Heart left ventricle (tissue), 13 donors: ENCODE measurements at regions not wholly inside any gene's neighbourhood (a gene's known extent, or its start where the extent isn't known, plus 50 kb on each side); places are given as distances from the start of the nearest gene placed in this dataset.

Experiments
- CTCF ChIP-seq, 12 donors: fragments of 200-600 bp; sonication (generic) in 4 of 12; IDR thresholded peaks; one replicate each; pipeline versions ENCODE4 v1.5.0 to v1.8.0; 2018 to 2022; ENCODE audit warnings: antibody characterized with exemption in 12 of 12, mild to moderate bottlenecking in 5 of 12
- POLR2A ChIP-seq, 2 donors: fragments of 450-650 bp; IDR thresholded peaks; one replicate each; pipeline ENCODE4 v1.6.1; 2017; ENCODE audit warnings: antibody characterized with exemption in 2 of 2, mild to moderate bottlenecking in 2 of 2, moderate library complexity in 2 of 2
- donor health status: ischemic (EF 13 %, LVEDD 7.1; RV severe dilation, severe dysfunction).
- donor health status: DM: no; HTN: yes; CAD: no.
- donor health status: DM: no; HTN: no; CAD: no.
- donor health status: ischemic (EF 25% LVEDD 6.9; RV normal size, moderate dysfunction).
- donor health status: ischemic (EF 25% LVEDD 5.7; RV mildly dilated, moderate dysfunction).
- donor health status: ischemic (EF 35%, LVEDD 5.7; RV mildly dilated, moderate dysfunction).
- donor health status: nonischemic (EF 11% LVEDD 7.7; RV severe dilation, severe dysfunction).
- donor health status: DM: yes; HTN: yes; CAD: no.
- donor health status: PGD.
- donor health status: ischemic (EF 29% LVEDD 5.4; RV normal size, mild dysfunction).
- donor health status: nonischemic (EF 23%, LVEDD 6.1; RV moderate dilation, normal function).

- TF ChIP-seq POLR2A (IDR thresholded peaks at IDR 0.05) (no peak), CTCF (IDR thresholded peaks at IDR 0.05) (no peak)
These were observed 591.5 kb upstream of the ADAMTS9 start for GRCh38 chr3:65279225-65279782.
